DND-41 (cell line): ENCODE measurements at regions not wholly inside any gene's neighbourhood (a gene's known extent, or its start where the extent isn't known, plus 50 kb on each side); places are given as distances from the start of the nearest gene placed in this dataset.
"Not testable (repeated sequence)": the region's sequence is repeated elsewhere in the genome, so short reads cannot be mapped to it uniquely, and the experiment has no call there.

Experiments used
- EZH2 ChIP-seq: IDR thresholded peaks from 3 replicates; pipeline ENCODE4 v1.6.1; 2012; ENCODE audit warnings: borderline replicate concordance, low read depth, mild to moderate bottlenecking, moderate library complexity, low read length, inconsistent platforms; ENCODE audit not compliant: severe bottlenecking
- TF ChIP-seq, protein P1 (sequence below): IDR thresholded peaks from 2 replicates; pipeline ENCODE4 v1.5.1; 2012; ENCODE audit warnings: borderline replicate concordance, low read length, moderate library complexity, mild to moderate bottlenecking; ENCODE audit not compliant: poor library complexity, severe bottlenecking; ENCODE audit errors: extremely low read depth

DNA sequence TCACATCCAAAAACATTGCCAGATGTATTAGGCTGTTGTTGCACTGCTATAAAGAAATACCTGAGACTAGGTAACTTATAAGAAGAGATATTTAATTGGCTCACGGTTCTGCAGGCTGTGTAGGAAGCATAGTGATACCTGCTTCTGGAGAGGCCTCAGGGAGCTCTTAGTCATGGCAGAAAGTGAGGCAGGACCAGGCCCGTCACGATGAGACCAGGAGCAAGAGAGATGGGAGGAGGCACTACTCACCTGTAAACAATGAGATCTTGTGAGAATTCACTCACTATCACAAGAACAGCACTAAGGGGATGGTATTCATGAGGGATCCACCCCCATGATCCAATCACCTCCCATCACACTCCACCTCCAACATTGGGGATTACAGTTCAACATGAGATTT is 81.3 kb upstream of the C1QTNF3 start:
- TF ChIP-seq, protein P1, sequence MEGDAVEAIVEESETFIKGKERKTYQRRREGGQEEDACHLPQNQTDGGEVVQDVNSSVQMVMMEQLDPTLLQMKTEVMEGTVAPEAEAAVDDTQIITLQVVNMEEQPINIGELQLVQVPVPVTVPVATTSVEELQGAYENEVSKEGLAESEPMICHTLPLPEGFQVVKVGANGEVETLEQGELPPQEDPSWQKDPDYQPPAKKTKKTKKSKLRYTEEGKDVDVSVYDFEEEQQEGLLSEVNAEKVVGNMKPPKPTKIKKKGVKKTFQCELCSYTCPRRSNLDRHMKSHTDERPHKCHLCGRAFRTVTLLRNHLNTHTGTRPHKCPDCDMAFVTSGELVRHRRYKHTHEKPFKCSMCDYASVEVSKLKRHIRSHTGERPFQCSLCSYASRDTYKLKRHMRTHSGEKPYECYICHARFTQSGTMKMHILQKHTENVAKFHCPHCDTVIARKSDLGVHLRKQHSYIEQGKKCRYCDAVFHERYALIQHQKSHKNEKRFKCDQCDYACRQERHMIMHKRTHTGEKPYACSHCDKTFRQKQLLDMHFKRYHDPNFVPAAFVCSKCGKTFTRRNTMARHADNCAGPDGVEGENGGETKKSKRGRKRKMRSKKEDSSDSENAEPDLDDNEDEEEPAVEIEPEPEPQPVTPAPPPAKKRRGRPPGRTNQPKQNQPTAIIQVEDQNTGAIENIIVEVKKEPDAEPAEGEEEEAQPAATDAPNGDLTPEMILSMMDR, result not testable (repeated sequence)
- TF ChIP-seq EZH2, result not testable (repeated sequence)
